GM19463 (cell line): ENCODE measurements at regions not wholly inside any gene's neighbourhood (a gene's known extent, or its start where the extent isn't known, plus 50 kb on each side); places are given as distances from the start of the nearest gene placed in this dataset.
"Not testable (repeated sequence)": the region's sequence is repeated elsewhere in the genome, so short reads cannot be mapped to it uniquely, and the experiment has no call there.

Experiments
- ATAC-seq: cut with Tn5 transposase; IDR thresholded peaks from one replicate; pipeline ENCODE4 v1.9.1; 2021; ENCODE audit warnings: mild to moderate bottlenecking, moderate library complexity; ENCODE audit not compliant: unreplicated experiment

GRCh38 chr3:124303305-124303910 is 311.5 kb upstream of the ROPN1 start:
- no peak for ATAC-seq

GRCh38 chr3:124306665-124307064 is 314.7 kb upstream of the ROPN1 start:
- ATAC-seq = no peak

DNA sequence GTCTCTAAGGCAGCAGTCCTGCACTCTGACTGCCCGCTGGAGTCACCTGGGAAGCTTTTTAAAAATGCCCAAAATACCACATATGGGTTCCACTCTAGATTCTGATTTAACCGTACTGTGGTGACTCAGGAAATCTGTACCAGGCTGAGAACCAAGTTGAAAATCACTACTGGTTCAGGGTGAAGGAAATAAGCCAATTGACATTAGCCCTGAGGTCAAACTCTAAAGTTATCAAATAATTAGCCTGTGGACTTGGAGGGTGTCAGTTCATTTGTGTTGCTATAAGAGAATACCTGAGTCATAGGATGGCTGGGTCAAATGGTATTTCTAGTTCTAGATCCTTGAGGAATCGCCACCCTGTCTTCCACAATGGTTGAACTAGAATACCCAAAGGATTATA is 321.7 kb upstream of the ROPN1 start:
- no peak for ATAC-seq

DNA sequence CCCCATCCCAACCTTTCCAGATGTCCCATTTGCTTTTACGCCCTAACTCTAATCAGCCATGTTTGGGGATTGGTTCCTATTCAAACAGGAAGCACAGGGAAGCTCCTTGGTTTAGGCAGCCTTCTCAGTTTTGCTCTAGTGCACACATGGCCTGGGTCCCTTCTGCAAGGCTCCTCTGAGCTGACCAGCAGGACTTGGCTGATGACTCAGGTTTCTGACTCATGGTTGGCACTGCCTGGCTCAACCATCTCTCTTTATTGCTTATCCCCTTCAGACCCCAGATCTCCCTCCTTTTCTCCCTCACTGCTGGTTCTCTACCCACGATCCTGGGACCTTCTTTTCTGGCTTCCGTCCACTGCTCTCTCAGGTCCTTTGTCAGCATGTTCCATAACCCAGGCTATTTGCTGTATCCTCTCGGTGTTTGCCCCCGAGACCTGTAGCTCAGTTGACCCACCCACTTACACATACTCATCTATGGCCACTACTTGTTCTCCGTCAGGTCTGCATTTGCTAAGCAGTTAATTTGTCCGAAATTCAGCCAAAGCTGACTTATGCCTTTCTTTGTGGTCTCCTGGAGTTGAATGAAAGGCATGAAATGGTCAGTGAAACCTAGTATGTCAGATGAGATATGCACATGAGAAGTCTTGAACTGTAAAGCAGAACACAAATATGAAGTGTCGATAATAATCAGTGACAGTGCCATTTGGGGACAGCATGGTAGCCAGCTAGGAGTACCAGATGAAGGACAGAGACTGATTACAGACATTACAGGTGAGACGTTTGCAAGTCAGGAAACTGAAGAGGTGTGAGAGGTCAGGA is 323.5 kb upstream of the ROPN1 start:
- ATAC-seq = no peak

- no peak for ATAC-seq
Observed at GRCh38 chr3:124316034-124316287, 324.0 kb upstream of the ROPN1 start.

DNA sequence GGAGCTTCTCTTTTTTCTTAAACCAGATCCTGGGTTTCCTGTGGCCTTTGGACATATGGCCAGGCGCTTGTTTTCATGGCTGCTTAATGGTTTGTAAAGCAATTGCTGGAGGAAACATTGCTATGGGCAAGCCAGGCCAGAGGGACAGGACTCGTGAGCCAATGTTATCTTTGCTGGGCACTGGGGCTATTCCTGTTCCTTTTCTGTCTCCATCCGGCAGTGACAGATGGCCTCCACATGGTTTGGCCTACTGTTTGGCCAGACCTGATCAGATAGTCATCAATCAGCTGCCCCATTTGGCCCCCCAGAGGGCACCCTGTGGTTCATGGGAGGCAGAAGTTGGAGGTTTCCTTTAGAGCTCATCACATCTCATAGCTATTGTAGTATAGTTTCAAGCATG is 326.1 kb upstream of the ROPN1 start:
- ATAC-seq = no peak

GRCh38 chr3:124318656-124319055 is 326.7 kb upstream of the ROPN1 start:
- ATAC-seq = no peak

DNA sequence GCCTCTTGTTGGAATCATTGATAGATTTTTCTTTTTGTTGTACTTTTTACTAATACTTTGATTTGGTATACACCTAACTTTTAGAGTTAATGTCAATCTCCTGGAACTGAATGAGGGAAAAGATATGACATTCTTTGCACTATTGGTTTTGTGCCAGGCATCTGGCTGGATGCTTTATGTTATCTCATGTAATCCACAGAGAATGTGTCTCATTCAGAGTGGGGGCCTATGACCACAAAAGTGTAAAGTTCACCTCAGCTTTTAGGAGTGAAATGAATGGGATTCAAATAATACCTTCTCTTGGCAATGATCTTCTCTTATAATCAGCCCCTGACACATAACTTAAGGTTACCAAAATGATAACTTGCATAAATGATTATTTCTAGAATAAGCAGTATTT is 329.1 kb upstream of the ROPN1 start:
- no peak for ATAC-seq

DNA sequence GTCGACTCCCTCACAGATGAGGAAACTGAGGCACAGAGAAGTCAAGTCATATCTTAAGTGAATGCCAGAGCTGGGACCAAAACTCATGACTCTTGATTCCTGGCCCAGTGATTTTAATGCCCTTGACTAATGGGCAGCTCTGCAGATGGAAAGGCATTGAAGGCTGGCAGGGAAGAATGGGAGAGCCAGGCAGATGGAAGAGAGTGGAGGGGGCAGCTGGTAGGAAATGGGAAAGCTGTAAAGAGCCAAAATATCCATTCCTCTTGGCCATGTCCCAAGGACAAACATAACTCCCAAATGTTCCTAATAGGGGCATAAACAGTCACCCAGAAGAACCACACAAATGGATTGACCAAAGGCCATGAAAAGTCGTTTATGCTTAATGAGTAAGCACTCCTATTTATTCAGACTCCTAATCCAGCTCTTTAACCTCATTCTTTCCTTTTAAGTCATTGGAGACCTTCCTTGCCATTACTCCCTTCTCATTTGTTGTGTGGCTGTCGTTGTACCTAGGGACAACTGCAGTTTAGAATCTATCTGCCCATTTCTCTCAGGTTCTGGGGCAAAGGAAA is 330.5 kb upstream of the ROPN1 start:
- no peak for ATAC-seq

DNA sequence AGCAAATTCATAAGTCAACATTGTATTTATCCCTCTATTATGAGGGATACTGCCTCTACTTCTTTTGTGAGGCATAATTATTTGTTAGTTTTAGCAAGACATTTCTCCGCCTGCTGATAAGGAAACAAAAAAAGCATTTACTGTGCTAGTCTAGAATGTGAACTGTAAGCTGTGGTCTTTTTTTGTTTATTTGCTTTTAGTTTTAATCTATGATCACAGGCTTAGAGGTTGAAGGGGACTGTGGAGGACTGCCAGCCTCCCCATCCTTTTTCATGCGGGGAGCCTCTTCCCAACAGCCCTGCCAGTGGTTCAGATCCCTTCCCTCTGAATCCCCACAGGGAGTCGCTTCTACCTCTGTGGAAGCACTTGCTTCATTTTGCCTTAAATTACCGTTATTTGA is 331.0 kb upstream of the ROPN1 start:
- ATAC-seq = no peak

- ATAC-seq = no peak
Observed at GRCh38 chr3:124325248-124325647, 333.3 kb upstream of the ROPN1 start.

DNA sequence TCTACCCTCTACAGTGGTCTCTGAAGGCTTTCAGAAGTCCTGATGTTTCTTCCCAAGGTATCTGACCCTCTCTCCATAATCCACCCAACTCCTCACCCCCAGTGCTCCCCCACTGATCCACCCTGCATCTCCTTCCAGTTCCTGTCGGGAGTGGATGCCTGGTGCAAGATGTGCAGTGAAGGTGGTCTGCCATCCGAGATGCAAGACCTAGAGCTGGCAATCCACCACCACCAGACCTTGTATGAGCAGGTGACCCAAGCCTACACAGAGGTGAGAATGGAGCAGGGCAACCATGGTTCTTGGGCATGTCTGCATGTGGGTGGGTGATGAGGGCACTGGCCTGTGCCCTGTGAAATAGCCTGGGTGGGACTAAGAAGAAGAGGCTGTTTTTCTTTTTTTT is 337.8 kb upstream of the ROPN1 start:
- ATAC-seq = no peak

GRCh38 chr3:124333931-124334640 is 342.2 kb upstream of the ROPN1 start:
- ATAC-seq = no peak

GRCh38 chr3:124336067-124336656 is 344.2 kb upstream of the ROPN1 start:
- ATAC-seq = no peak

DNA sequence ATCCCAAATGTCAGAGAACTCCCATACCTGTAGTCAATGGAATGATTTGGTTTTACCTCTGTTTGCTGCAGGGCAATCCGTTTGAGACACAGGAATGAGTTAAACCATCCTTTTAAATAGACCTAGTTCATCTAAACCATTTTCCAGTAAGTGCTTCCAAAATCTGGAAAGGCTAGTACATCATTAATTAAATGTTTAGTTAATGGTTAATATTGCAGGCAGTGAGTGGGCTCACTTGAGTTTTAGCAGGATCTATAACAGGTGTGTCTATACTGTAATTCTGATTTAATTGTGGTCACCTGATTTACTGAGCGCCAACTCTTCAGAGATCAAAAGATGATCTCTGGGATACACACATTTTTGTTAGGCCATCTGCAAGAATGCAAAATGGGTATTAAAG is 353.9 kb upstream of the ROPN1 start:
- ATAC-seq = no peak

- no peak for ATAC-seq
Observed at GRCh38 chr3:124346487-124346886, 354.6 kb upstream of the ROPN1 start.

GRCh38 chr3:124347418-124347817 is 355.5 kb upstream of the ROPN1 start:
- ATAC-seq = no peak

DNA sequence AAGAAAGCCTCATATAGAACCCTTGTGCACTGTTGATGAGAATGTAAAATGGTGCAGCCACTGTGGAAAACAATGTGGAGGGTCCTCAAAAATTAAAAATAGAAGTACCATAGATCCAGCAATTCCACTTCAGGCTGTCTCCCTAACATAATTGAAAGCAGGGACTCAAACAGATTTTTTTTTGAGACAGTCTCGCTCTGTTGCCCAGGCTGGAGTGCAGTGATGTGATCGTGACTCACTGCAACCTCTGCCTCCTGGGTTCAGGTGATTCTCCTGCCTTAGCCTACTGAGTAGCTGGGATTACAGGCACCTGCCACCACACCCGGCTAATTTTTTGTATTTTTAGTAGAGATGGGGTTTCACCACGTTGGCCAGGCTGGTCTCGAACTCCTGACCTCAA is 356.6 kb upstream of the ROPN1 start:
- not testable (repeated sequence) for ATAC-seq

DNA sequence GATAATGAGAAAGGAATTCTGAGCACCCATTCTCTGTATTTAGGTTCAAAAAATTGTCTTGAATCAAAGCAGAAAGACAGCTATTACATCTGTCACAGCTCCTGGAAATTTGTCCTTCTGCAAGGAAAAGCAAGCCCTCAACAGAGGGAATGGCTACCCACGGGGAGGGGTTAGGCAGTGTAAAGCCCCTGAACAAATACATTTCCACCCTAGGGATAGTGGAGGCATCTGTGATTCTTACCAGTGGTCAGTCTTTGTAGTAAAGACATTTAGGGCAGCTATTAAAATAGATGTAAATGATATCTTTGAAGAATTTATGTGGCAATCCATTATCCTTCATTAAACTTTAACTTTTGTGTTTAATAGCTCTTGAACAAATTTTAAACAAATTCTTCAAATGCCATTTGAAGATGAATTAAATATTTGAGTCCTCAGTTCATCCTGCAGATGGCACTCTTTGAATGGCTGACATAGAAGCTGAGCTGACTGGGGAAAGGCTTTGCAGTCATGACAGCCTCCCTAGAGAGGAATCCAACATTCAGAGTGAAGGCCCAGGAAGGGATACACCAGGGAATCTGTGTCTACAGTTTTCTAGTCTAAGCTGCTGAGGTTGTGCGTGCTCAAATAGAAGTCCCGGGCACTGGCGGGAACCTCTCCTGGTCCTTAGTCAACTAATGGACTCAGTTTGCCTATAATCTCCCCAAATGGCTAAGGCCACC is 359.7 kb upstream of the ROPN1 start:
- no peak for ATAC-seq

- ATAC-seq = no peak
Observed at GRCh38 chr3:124352149-124352539, 360.2 kb upstream of the ROPN1 start.

GRCh38 chr3:124353691-124354090 is 361.8 kb upstream of the ROPN1 start:
- no peak for ATAC-seq
